NCI-H128 (cell line): ENCODE measurements at regions not wholly inside any gene's neighbourhood (a gene's known extent, or its start where the extent isn't known, plus 50 kb on each side); places are given as distances from the start of the nearest gene placed in this dataset.

Experiments
- DNase-seq: peaks from one replicate; lab custom pipeline; 2025; ENCODE audit not compliant: unreplicated experiment; lab: John Stamatoyannopoulos, UW

DNA sequence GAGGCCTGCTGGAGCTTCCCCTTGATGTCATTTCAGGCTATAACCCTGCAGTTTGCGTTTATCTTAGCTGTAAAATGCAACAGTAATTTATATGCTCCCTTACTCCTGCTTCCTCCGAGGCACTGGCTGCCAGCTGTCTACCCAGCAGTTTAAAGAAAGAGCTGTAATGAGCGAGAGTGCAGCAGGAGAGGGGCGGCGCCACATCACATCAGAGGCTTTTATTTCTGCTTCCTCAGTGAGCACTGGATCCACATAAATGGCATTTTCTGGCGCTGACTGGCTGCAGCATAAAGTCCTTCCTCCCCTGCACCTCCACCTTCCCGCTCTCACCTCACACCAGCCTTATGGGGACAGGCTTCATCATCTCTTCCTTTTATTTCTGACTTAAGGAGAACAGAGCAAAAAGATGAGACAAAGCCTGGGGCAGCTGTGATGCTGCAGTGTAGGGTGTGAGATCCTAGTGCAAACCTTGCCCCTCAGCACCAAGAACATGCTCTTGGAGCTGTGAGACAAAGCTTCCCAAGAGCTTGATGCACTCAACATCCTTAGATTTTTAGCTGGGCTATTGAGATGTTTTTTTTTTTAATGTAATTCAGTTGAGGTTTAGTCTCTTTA lies 829.6 kb upstream of the ZNF608 start:
- DNase-seq = no peak

DNA sequence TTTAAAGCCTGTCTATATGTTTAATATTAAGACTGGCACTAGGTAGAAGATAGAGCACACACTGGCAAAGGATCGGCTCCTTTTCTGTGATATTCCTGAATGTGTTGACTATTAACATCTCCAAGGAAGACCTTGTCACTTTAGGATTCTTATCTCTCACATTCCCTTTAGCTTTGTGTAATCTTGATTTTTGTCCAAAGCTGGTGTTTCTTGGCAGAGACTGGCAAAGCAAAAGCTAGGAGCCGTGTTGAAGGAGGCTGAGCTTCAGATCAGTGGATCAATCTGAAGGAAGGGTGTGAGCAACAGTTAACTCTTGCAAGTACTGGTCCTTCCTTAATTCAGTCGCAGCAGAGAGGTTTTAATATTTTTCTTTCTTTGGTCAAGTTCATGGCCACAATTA lies 830.4 kb upstream of the ZNF608 start:
- no peak for DNase-seq

DNA sequence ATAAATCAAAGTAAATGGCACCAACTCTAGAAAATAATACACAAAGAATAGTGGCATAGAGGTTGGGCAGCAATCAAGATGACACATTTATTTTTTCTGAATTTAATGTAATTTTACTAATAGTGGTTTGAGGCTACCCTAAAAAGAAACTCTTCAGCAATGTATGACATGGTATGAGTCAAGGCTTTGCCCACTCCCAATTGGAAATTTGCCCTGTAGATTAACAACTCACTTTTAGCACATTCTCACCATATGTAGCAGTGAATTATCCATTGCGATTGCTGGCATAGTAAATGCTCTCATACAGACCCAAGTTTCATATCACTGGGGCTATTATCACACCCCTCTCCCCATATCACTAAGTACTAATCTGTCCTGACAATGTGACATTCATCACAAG lies 832.1 kb upstream of the ZNF608 start:
- no peak for DNase-seq

DNA sequence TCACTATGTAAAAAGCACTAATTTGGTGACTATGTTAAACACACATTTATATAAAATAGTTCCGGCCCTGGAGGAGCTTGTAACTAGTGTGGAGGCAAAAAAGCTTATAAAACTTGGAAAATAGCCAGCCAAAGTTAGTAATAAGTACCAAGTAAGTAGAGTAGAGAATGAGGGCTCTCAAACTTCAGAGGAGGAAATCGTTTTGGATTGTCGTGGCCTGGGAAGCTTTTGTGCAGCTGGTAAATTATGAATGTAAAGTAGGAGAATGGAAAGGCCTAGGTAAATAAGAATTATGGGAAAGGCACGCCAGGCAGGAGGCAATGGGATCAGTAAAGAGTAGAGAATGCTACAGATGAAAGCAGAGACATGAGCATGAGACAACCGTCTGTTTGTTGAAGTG lies 832.7 kb upstream of the ZNF608 start:
- no peak for DNase-seq

DNA sequence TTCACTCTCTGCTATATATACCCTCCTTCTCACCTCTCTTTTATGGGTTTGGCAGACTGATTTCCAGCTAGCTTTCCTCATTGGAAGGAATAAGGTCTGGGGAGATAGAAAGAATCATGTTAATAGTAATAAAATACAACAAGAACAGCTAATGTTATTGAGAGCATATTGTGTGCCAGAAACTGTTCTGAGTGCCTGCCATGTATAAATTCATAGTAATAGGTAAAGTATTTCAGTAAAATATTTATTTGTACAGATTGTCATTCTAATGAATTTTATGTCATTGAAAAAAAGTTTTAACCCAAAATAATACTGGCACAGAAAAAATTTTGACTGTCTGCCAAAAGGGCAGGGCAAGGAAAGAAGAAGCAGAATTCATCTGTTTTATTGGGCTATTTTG lies 834.9 kb upstream of the ZNF608 start:
- DNase-seq = no peak

DNA sequence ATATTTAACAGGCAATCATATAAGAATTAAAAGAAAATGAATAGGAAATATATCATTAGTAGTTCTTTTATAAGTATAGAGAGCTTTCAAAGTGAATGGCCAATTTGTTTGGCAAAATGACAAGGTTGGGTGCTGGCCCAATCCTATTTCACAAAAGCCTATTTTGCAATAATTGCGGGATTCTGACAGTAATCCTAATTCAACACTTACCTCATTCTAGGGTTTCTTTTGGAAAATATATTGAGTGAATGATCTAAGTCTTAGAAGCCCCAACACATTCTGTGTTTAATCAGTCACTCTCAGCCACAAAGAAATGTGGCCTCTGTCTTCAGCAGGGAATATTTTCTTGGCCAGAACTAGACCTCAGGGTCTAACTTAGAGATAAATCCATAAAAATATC lies 835.9 kb upstream of the ZNF608 start:
- DNase-seq = no peak

DNA sequence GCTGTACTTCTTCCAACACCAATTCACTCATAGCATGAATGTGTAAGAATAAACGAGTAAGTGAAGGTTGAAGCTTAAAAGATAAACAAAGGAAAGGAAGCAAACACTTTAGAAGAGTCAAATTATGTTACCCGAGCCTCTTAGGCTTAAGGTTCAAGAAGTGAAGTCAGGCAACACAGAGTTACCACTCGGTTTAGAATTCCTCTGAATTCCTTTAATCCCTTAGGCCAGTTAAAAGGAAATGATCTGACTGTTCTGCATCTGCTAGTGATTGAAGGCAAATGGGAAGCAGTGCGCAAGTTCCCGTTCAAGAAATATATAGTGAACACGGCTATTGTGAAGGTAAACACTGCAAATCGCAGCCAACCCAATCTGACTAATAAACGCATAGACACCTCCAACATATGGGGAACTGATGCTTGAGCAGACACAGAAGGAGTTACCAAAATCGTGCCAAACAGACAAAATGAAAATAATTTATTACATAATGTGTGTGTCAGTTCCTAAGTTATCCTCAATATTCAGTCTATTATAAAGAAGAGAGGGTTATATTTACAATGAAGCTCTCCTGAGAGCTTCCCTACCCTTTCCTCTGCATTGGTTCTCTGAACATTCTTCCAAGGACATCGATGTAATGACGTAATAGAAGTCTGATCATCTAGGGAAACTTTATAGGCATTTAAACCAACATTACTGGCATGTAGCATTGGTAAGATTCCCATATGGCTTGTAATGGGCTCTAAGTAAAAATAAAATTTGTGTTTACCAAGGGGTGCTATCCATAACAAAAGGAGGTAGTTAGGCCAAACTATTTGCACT lies 837.1 kb upstream of the ZNF608 start:
- DNase-seq = no peak

DNA sequence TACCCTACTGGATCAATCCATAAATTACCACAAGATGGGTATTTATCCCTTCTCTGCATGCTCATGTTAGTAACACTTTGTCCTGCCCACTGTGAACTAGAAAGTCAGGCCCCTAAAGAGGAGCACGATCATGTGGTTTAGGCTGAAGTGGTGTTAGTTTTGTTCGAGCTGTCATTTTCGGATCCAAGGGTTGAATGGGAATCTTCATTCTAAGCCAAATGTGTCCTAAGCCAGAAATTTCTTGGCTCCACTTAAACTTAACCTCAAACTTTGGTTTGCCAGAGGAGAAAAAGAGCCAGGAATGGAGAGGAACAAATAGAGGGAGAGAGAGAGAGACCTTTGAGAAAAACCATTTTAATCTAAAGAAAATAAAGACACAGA lies 837.7 kb upstream of the ZNF608 start:
- DNase-seq = no peak

DNA sequence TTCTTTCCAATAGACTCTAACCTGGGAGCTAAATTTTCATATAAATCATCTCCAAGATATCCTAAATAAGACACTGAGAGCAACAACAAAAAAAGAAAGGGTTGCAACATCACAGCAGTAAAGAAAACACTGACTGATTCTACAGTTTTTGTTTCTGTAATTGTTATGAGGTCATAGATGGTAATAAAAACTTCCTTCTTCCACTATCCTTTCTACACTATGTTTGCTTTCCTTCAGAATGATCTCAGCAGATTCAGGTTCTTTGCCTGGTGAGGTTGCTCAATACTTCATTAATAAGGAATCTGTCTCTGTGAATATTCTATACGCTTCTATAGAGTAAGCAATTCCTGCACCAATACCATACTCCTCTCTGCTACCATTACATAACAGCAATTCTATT lies 835.6 kb upstream of the GRAMD2B start:
- no peak for DNase-seq

DNA sequence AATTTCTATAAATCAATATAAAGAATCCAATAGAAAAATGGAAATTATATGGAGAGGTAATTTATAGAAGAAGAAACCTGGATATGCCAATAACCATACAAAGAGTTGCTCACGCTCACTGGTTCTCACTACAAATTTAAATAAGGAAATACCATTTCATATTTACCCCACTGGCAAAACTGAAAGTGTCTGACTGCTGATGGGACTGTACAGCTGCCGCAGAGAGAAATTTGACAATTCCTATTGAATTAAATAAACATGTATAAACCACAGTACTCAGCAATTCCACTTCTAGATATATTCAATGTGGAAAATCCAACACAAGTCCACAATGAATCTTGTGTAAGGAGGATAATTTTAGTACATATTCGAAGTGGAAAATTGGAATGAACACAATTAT lies 830.4 kb upstream of the GRAMD2B start:
- no peak for DNase-seq

DNA sequence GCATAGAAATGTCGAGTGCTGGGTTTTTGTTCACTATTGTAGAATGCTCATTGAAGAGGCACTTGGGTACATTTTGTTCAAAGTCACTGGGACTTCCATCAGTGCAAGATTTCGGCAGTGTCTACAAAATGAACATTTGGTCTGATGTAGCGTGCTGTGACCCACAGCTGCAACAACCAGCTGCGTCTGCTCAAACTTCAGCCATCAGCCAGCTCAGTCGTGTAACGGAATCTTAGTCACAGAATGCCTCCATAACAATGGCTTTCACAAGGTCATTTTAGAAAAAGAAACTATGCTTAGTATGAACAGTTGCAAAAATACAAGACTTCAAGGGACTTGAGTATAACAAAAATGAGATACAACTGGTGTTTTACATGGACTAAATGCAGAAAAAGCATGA lies 828.1 kb upstream of the GRAMD2B start:
- no peak for DNase-seq

DNA sequence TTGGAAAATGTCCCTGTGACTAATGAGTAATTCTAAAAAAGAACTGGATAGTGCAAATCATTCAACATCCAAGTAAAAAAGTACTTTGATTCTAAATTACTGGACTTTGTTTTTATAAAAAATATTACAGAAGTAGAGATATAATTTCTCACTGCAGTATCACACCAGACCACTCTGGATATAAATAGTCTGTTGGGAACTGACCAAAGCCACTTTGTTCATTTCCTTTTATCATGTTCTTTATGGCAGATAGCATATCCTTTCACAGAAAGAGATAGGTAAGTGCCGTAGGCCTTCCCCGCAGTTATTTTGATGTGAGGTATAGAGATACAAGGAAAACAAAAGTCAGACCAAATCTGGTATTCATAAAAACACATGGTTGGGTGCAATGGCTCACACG lies 827.4 kb upstream of the GRAMD2B start:
- no peak for DNase-seq

DNA sequence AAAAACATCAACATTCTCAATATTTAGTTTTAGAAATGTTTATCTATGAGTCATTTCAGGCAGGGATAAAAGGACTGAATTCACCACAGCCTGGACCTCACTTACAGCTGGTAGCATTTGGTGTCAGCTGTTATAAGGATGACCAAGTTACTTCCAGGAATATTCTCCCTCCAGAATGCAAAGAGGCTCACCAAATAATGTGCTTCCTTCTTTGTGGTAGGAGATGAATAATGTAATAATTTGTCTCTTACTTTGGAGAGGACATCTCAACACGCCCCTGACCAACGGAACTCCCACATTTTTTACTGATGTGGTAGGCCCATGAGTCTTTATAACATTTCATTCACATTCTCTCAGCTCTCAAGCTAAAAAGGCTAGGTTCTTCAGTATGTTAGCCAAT lies 825.9 kb upstream of the GRAMD2B start:
- no peak for DNase-seq

DNA sequence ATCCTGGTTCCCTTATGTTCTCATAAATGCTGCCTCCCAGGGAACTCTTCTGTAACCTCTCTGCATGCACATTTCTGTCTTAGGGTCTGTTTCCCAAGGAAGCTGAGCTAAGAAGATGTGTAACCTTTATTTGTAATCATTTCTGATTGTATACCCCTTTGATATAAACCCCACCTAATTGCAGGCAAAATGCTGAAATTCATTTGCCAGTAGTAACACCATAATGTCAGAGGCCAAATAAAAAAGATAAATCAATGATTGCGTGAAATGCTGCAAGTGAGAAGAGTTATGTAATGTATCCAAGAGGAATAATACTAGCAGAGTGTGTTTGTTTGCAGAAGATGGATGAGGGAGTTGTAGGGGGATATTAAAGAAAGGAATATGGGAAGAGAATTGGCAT lies 822.6 kb upstream of the GRAMD2B start:
- no peak for DNase-seq

DNA sequence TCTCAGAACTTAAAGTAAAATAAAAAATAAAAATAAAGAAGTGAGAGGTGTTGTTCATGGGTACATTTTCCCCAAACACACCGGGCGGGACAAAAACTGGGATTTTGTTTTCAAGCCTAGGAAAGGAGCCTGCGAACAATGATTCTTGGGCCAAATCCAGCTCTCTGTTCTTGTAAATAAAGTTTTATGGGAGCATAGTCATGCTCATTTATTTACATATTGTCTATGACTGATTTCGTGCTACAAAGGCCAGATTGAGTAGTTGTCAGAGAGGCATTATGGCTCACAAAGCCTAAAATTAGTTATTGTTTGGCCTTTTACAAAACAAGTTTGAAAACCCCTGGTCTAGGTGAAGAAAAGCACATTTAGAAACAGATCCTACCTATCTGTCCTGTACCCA lies 821.0 kb upstream of the GRAMD2B start:
- no peak for DNase-seq

DNA sequence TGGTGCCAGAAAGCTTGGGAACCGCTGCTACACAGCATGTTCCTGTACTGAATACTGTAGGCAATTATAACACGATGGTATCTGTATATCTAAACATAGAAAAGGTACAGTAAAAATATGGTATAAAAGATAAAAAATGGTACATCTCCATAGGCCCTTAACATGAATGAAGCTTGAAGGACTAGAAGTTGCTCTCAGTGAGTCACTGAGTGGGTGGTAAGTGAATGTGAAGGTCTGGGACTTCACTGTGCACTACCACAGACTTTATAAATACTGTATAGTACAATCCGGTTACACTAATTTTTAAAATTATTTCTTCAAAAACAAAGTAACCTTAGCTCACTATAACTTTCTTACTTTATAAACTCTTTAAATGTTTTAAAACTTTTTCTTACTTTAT lies 819.9 kb upstream of the GRAMD2B start:
- no peak for DNase-seq

DNA sequence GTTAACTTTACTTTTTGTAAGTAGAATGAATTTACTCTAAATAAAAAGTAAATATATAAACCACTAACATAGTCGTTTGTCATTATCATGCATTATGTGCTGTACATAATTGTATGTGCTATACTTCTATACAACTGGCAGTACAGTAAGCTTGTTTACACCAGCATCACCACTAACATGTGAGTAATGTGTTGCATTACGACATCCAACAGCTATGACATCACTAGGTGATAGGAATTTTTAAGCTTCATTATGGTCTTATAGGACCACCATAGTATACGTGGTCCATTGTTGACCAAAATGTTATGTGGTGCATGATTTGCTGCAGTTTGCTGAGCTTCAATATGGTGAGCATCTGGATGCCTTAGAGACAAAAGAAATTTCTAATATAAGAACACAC lies 819.1 kb upstream of the GRAMD2B start:
- DNase-seq = no peak

DNA sequence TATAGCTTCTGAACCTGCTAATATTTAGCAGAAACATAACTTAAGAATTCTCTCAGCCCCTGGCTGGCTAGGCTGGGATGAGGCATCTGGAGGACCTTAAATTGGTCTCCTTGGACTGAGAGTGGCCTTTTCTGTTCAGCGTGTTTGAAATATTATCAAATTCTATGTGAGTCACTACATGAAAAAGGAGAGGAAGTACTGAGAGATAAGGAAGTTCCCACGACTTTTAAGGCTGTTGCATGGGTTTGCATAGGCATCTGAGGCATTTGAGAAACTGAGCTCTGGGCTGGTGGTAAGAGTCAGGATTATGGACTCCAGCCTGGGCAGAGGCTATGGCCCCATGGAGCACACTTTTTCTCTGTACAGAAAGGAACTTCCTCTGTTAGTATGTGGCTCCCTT lies 816.2 kb upstream of the GRAMD2B start:
- no peak for DNase-seq

DNA sequence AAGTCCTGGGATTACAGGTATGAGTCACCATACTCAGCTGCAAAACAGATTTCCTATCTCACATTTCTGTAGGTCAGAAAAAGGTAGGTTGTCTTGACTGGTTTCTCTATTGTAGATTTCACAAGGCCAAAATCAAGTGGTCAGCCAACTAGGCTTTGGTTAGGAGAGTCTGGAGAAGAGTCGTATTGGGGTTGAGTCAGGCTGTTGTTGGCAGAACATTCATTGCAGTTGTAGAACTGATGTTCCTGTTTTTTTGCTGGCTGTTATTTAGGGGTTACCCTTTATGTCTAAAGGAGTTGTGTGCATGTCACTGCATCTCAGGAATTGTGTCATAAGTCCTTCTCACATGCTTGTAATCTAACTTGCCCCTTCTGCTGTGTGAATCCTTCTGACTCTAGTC lies 814.2 kb upstream of the GRAMD2B start:
- DNase-seq = no peak

DNA sequence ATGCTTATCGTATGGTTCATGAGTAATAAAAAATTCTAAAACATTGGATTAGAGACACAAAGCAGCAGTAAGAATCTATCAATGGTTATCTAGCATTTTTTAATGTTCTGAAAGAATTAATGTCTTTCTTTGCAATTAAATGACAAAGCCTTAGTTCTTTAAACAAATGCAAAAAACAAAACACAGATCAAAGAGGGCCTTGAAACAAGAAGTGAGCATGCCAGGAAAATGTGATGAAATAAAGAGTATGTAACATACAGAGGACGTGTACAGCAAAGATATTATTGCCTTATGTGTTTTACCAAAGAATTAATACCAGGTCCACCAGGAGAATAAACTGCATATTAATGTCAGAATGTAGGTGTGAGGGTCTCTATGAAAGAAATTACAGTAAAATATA lies 812.3 kb upstream of the GRAMD2B start:
- DNase-seq = no peak

DNA sequence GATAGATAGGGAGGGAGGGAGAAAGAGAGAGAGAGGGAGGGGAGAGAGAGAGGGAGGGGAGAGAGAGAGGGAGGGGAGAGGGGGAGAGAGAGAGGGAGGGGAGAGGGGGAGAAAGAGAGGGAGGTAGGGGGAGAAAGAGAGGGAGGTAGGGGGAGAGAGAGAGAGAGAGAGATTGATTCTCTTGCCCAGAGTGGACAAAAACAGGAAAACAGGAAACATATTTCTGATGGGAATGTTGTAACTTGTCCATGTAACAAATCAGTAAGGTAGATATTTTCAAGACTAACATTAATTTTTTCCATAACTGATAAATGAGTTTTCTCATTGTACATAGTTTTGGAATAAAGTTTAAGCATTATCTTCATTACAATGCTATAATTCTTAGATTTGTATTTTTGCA lies 811.7 kb upstream of the GRAMD2B start:
- DNase-seq = no peak

DNA sequence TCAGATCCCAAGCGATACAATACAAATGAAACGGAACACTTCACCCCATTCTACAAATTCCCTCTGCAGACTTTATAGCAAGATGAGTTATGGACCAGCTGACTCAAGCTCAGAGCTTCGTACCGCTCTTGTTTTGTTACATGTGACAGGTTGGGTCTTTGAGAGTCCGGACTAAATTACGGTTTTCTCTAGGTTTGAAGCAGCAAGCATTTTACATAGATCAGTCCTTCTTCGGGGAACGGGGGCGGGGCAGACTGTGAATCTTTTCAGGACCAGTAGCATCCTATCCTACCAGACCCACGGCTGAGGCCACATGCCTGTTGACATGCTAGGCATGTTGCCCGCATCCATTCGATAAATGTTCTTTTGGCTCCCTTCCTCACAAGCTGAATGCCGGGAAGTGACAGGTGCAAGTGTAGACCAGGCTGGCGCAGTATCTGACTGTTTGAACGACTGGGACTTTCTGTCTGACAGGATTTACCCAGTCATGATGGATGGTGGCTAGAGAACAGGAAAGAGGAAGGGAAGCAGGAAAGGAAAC lies 811.0 kb upstream of the GRAMD2B start:
- peak; percentile 59 for DNase-seq

DNA sequence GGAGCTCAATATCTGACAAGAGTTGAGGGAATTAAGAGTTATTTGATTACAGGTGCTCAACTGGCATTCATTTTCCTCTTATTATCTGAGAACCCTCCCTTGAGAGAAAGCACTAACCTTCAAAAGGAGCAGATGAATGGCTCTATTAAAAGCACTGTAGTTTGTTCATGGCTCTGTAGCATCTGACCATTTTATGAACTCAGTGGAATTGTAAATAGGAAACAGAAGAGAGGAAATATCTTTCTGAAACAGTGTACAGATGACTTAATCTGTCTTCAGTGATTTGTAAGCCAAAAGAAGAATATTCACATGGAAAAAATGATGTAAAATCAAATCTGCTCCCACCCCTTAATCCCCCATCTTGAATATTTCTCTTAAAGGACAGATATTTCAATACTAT lies 810.4 kb upstream of the GRAMD2B start:
- peak; percentile 59 for DNase-seq
